ENCODE measurements at regions not wholly inside any gene's neighbourhood (a gene's known extent, or its start where the extent isn't known, plus 50 kb on each side); places are given as distances from the start of the nearest gene placed in this dataset.

- DNase-seq = no peak
- Mint-ChIP-seq H3K27ac (no peak overlapping the region), H3K4me3 (no peak overlapping the region), H3K27me3 (peaks cover 13% of the 10 kb centered on the region), H3K36me3 (ENCODE audit: low read depth) (no peaks in the 10 kb centered on the region), H3K9me3 (no peaks in the 10 kb centered on the region), H3K4me1 (ENCODE audit: low read depth) (no peaks in the 10 kb centered on the region)
Measured at GRCh38 chr14:101066826-101067510, 163.4 kb upstream of the RTL1 start.

GRCh38 chr14:101068313-101069227 is 165.0 kb upstream of the RTL1 start:
- Mint-ChIP-seq H3K27ac (no peak overlapping the region), H3K9me3 (no peaks in the 10 kb centered on the region), H3K36me3 (ENCODE audit: low read depth) (no peaks in the 10 kb centered on the region), H3K27me3 (peaks cover 13% of the 10 kb centered on the region), H3K4me3 (no peak overlapping the region), H3K4me1 (ENCODE audit: low read depth) (no peaks in the 10 kb centered on the region)
- no peak for DNase-seq

GRCh38 chr14:101069228-101069549 is 165.7 kb upstream of the RTL1 start:
- Mint-ChIP-seq H3K9me3 (no peaks in the 10 kb centered on the region), H3K4me1 (ENCODE audit: low read depth) (no peaks in the 10 kb centered on the region), H3K4me3 (no peak overlapping the region), H3K36me3 (ENCODE audit: low read depth) (no peaks in the 10 kb centered on the region), H3K27me3 (peaks cover 15% of the 10 kb centered on the region), H3K27ac (no peak overlapping the region)
- DNase-seq = no peak

- H3K4me3 Mint-ChIP-seq = no peak overlapping the region
- no peak overlapping the region for H3K27ac Mint-ChIP-seq
- peaks cover 18% of the 10 kb centered on the region for H3K27me3 Mint-ChIP-seq
- H3K36me3 Mint-ChIP-seq (ENCODE audit: low read depth) = no peaks in the 10 kb centered on the region
- no peaks in the 10 kb centered on the region for H3K9me3 Mint-ChIP-seq
- no peak for DNase-seq
- no peaks in the 10 kb centered on the region for H3K4me1 Mint-ChIP-seq (ENCODE audit: low read depth)
Measured at GRCh38 chr14:101069666-101070362, 166.3 kb upstream of the RTL1 start.

GRCh38 chr14:101070540-101071492 is 167.3 kb upstream of the RTL1 start:
- DNase-seq = no peak
- no peak overlapping the region for H3K4me3 Mint-ChIP-seq
- H3K36me3 Mint-ChIP-seq (ENCODE audit: low read depth) = no peaks in the 10 kb centered on the region
- H3K4me1 Mint-ChIP-seq (ENCODE audit: low read depth) = no peaks in the 10 kb centered on the region
- no peak overlapping the region for H3K27ac Mint-ChIP-seq
- H3K9me3 Mint-ChIP-seq = no peaks in the 10 kb centered on the region
- peaks cover 26% of the 10 kb centered on the region for H3K27me3 Mint-ChIP-seq

- Mint-ChIP-seq H3K4me1 (ENCODE audit: low read depth) (no peaks in the 10 kb centered on the region), H3K27ac (no peak overlapping the region), H3K36me3 (ENCODE audit: low read depth) (no peaks in the 10 kb centered on the region), H3K9me3 (no peaks in the 10 kb centered on the region), H3K27me3 (peaks cover 31% of the 10 kb centered on the region), H3K4me3 (no peak overlapping the region)
- DNase-seq = no peak
Measured at GRCh38 chr14:101071493-101071906, 168.0 kb upstream of the RTL1 start.

GRCh38 chr14:101072070-101072469 is 168.5 kb upstream of the RTL1 start:
- no peaks in the 10 kb centered on the region for H3K4me1 Mint-ChIP-seq (ENCODE audit: low read depth)
- H3K27me3 Mint-ChIP-seq = peaks cover 36% of the 10 kb centered on the region
- H3K27ac Mint-ChIP-seq = no peak overlapping the region
- no peak for DNase-seq
- H3K4me3 Mint-ChIP-seq = no peak overlapping the region
- H3K9me3 Mint-ChIP-seq = no peaks in the 10 kb centered on the region
- H3K36me3 Mint-ChIP-seq (ENCODE audit: low read depth) = no peaks in the 10 kb centered on the region

GRCh38 chr14:101072531-101072930 is 169.0 kb upstream of the RTL1 start:
- H3K27me3 Mint-ChIP-seq = peaks cover 39% of the 10 kb centered on the region
- H3K4me1 Mint-ChIP-seq (ENCODE audit: low read depth) = peaks cover 2% of the 10 kb centered on the region
- no peak overlapping the region for H3K27ac Mint-ChIP-seq
- H3K4me3 Mint-ChIP-seq = no peak overlapping the region
- no peaks in the 10 kb centered on the region for H3K9me3 Mint-ChIP-seq
- no peak for DNase-seq
- H3K36me3 Mint-ChIP-seq (ENCODE audit: low read depth) = no peaks in the 10 kb centered on the region

- DNase-seq = no peak
- Mint-ChIP-seq H3K4me3 (no peak overlapping the region), H3K4me1 (ENCODE audit: low read depth) (peaks cover 4% of the 10 kb centered on the region)
Measured at GRCh38 chr14:101072945-101073597, 169.5 kb upstream of the RTL1 start.

GRCh38 chr14:101073598-101073965 is 170.1 kb upstream of the RTL1 start:
- Mint-ChIP-seq H3K36me3 (ENCODE audit: low read depth) (no peaks in the 10 kb centered on the region), H3K4me3 (no peak overlapping the region), H3K4me1 (ENCODE audit: low read depth) (peaks cover 4% of the 10 kb centered on the region), H3K27ac (no peak overlapping the region), H3K9me3 (no peaks in the 10 kb centered on the region), H3K27me3 (peaks cover 42% of the 10 kb centered on the region)
- no peak for DNase-seq

More at GRCh38 chr14:101072945-101073597, 169.5 kb upstream of the RTL1 start:
- peaks cover 38% of the 10 kb centered on the region for H3K27me3 Mint-ChIP-seq
- no peaks in the 10 kb centered on the region for H3K36me3 Mint-ChIP-seq (ENCODE audit: low read depth)
- no peaks in the 10 kb centered on the region for H3K9me3 Mint-ChIP-seq
- no peak overlapping the region for H3K27ac Mint-ChIP-seq

- Mint-ChIP-seq H3K4me1 (ENCODE audit: low read depth) (peaks cover 4% of the 10 kb centered on the region), H3K27ac (no peak overlapping the region), H3K9me3 (no peaks in the 10 kb centered on the region), H3K27me3 (peaks cover 48% of the 10 kb centered on the region), H3K36me3 (ENCODE audit: low read depth) (no peaks in the 10 kb centered on the region), H3K4me3 (no peak overlapping the region)
- DNase-seq = no peak
Measured at GRCh38 chr14:101074196-101075024, 170.9 kb upstream of the RTL1 start.

- Mint-ChIP-seq H3K4me3 (no peak overlapping the region), H3K27ac (no peak overlapping the region), H3K36me3 (ENCODE audit: low read depth) (no peaks in the 10 kb centered on the region), H3K27me3 (peaks cover 55% of the 10 kb centered on the region), H3K9me3 (no peaks in the 10 kb centered on the region), H3K4me1 (ENCODE audit: low read depth) (peaks cover 4% of the 10 kb centered on the region)
- DNase-seq = no peak
Measured at GRCh38 chr14:101075025-101075800, 171.7 kb upstream of the RTL1 start.
